ENCODE measurements at regions not wholly inside any gene's neighbourhood (a gene's known extent, or its start where the extent isn't known, plus 50 kb on each side); places are given as distances from the start of the nearest gene placed in this dataset.
A peak's percentile ranks its signal among the peaks of the same experiment; 100 is the strongest.

DNA sequence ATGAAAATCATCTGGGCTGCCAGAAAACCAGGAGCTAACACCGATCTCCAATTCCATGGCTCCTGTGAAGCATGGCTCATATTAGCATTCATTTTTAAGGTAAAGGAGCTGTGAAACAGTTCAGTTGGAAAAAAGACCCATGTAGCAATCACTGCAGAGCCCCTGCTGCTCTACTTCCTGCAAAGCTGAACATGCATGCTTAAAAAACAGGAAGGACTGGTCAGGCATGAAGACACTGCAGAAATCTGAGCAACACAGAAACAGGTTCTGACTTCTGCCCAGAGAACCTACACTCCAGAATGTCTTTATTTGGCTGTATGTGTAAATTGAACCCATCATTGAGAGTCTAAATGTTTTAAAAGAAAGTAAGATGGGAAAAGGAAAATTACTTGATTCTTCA, 950.6 kb downstream of the DCDC2C start:
- FAIRE-seq (no peak), DNase-seq (ENCODE audit: low read depth) (no peak)
- Histone ChIP-seq H3K27me3 (ENCODE audit: control insufficient read depth, insufficient read depth, low read length) (no peaks in the 10 kb centered on the region), H3K36me3 (ENCODE audit: control insufficient read depth, insufficient read depth, low read length) (no peaks in the 10 kb centered on the region), H3K4me3 (ENCODE audit: low read depth, low read length) (no peak overlapping the region)
- TF ChIP-seq, protein P1, sequence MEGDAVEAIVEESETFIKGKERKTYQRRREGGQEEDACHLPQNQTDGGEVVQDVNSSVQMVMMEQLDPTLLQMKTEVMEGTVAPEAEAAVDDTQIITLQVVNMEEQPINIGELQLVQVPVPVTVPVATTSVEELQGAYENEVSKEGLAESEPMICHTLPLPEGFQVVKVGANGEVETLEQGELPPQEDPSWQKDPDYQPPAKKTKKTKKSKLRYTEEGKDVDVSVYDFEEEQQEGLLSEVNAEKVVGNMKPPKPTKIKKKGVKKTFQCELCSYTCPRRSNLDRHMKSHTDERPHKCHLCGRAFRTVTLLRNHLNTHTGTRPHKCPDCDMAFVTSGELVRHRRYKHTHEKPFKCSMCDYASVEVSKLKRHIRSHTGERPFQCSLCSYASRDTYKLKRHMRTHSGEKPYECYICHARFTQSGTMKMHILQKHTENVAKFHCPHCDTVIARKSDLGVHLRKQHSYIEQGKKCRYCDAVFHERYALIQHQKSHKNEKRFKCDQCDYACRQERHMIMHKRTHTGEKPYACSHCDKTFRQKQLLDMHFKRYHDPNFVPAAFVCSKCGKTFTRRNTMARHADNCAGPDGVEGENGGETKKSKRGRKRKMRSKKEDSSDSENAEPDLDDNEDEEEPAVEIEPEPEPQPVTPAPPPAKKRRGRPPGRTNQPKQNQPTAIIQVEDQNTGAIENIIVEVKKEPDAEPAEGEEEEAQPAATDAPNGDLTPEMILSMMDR (IDR thresholded peaks at IDR 0.05; ENCODE audit: insufficient read depth, low read length, severe bottlenecking), result no peak

DNA sequence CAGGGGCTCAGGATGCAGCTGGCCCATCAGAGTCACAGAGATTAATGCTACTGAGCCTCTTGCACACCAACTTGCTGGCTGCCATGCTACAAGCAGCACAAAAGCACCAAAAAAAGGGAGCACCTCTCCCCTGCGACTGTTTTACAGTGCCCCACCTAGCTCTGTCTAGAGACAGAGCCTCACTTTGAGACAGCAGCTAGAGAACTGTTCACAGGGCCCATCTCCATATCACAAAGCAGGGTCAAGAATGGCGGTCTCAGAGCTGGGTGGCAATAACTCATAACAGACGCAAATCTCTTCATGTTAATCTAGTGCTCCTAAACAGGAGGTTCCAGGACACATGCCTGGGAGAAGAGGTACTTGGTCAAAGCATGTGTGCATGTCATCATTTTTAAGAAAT, 953.0 kb downstream of the DCDC2C start:
- DNase-seq (ENCODE audit: low read depth) (no peak), FAIRE-seq (no peak)
- no peaks in the 10 kb centered on the region for H3K27me3 ChIP-seq (ENCODE audit: control insufficient read depth, insufficient read depth, low read length)
- H3K4me3 ChIP-seq (ENCODE audit: low read depth, low read length), result no peak overlapping the region
- H3K36me3 ChIP-seq (ENCODE audit: control insufficient read depth, insufficient read depth, low read length), result no peaks in the 10 kb centered on the region
- TF ChIP-seq, protein P1 (IDR thresholded peaks at IDR 0.05; ENCODE audit: insufficient read depth, low read length, severe bottlenecking), result no peak

DNA sequence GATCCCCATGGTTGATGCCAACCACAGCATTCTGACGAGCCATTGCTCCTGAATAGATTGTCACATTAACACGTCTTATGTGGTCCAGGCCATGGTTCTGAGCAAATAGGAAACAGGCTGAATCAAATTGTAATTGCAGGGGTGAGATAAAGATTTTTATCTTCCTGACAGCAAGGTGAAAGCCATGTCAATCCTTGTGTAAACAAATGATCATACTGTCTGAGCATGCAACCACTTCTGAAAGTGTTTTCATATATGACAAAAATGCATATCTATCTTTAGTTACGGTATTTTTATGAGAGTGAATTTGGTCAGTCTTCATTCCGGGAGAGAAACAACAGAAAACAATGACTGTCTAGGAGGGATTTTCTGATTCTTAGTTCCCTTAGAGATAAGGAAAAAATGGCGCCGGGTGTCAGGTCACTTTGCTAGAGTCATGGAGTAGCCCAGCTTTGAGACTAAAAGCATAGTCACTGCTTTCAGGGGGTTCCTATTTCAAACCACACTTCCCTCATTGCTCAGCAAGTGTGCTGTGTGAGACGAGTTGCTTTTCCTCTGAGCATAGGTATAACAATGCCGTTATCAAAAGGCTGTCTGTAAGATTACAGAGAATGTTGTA, 958.9 kb downstream of the DCDC2C start:
- Histone ChIP-seq H3K4me3 (ENCODE audit: low read depth, low read length) (no peak overlapping the region), H3K27me3 (ENCODE audit: control insufficient read depth, insufficient read depth, low read length) (no peaks in the 10 kb centered on the region), H3K36me3 (ENCODE audit: control insufficient read depth, insufficient read depth, low read length) (no peaks in the 10 kb centered on the region)
- peak; percentile 36 for FAIRE-seq
- no peak for DNase-seq (ENCODE audit: low read depth)
- TF ChIP-seq, protein P1 (IDR thresholded peaks at IDR 0.05; ENCODE audit: insufficient read depth, low read length, severe bottlenecking), result no peak

DNA sequence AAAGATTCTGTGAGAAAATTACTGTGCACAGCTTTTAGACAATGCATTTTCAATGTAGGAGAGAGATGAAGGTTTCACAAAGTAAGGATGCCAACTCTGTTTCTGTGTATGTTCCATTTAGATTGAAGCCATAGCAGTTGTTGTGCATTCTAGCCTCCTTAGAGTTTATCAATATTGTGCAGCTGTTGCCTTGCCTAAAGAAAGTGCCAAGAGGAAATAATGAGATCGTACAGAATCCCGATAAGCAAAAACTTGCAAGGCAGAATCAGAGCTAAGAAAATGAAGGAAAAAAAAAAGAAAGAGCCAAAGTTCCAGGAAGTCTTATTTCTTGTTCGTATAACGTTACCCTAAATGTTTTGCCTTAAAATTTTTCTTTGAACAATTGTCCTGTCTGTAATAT, 965.0 kb downstream of the DCDC2C start:
- DNase-seq (ENCODE audit: low read depth), result no peak
- Histone ChIP-seq H3K36me3 (ENCODE audit: control insufficient read depth, insufficient read depth, low read length) (no peaks in the 10 kb centered on the region), H3K27me3 (ENCODE audit: control insufficient read depth, insufficient read depth, low read length) (no peaks in the 10 kb centered on the region), H3K4me3 (ENCODE audit: low read depth, low read length) (no peak overlapping the region)
- TF ChIP-seq, protein P1 (IDR thresholded peaks at IDR 0.05; ENCODE audit: insufficient read depth, low read length, severe bottlenecking), result no peak
- FAIRE-seq, result no peak

DNA sequence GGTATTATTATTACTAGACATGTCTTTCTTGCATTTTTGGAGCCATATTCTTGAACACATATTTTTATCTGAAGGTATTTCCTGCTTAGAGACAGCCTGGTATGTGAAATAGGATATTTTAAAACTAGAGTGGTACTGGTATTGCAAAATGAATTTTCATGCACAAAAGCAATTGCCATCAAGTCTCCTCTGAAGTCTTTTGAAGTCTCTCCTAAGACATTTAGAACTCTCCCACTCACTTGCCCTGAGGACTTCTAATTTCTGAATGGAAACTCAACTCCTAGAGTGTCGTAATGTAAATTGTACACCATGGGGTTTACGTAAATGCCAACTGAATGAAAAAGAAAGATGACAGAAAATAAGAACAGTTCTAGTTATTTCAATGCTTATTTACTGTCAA, 967.0 kb downstream of the DCDC2C start:
- no peak overlapping the region for H3K4me3 ChIP-seq (ENCODE audit: low read depth, low read length)
- TF ChIP-seq, protein P1 (IDR thresholded peaks at IDR 0.05; ENCODE audit: insufficient read depth, low read length, severe bottlenecking), result no peak
- no peaks in the 10 kb centered on the region for H3K36me3 ChIP-seq (ENCODE audit: control insufficient read depth, insufficient read depth, low read length)
- H3K27me3 ChIP-seq (ENCODE audit: control insufficient read depth, insufficient read depth, low read length), result no peaks in the 10 kb centered on the region
- FAIRE-seq (no peak), DNase-seq (ENCODE audit: low read depth) (no peak)

DNA sequence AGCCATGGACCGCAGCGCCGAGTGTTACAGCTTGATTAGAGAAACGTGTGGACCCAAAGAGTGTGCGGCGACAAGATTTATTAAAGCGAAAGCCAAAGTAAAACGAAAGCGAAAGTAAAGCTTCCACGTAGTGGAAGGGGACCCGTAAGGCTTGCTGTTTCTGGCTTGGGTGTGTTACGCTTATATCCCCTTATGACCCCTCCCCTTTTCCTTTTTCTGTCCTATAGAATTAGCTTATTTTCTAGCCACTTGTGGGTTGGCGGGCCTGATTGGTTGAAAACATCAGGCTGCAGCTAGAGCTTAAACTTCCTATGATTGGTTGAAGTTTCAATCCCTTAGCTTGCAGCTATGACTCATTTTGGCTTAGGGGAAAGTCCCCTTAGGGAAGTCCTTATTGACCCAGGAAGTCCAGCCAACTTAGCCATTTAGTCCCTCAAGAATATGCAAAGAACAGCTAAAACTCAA, 969.7 kb downstream of the DCDC2C start:
- TF ChIP-seq, protein P1 (IDR thresholded peaks at IDR 0.05; ENCODE audit: insufficient read depth, low read length, severe bottlenecking), result no peak
- no peak for FAIRE-seq
- DNase-seq (ENCODE audit: low read depth), result no peak
- Histone ChIP-seq H3K27me3 (ENCODE audit: control insufficient read depth, insufficient read depth, low read length) (no peaks in the 10 kb centered on the region), H3K36me3 (ENCODE audit: control insufficient read depth, insufficient read depth, low read length) (no peaks in the 10 kb centered on the region), H3K4me3 (ENCODE audit: low read depth, low read length) (no peak overlapping the region)
